Activated CD8-positive, alpha-beta memory T cell treated with anti-CD3 and anti-CD28 coated beads, Interleukin-2, amount 50 U/mL, for 4 hours (primary cell): ENCODE measurements at regions not wholly inside any gene's neighbourhood (a gene's known extent, or its start where the extent isn't known, plus 50 kb on each side); places are given as distances from the start of the nearest gene placed in this dataset.
"Not testable (repeated sequence)": the region's sequence is repeated elsewhere in the genome, so short reads cannot be mapped to it uniquely, and the experiment has no call there.

Experiments used
- DNase-seq: peaks from one replicate; pipeline ENCODE4 v3.0.0-alpha.2; 2020

DNA sequence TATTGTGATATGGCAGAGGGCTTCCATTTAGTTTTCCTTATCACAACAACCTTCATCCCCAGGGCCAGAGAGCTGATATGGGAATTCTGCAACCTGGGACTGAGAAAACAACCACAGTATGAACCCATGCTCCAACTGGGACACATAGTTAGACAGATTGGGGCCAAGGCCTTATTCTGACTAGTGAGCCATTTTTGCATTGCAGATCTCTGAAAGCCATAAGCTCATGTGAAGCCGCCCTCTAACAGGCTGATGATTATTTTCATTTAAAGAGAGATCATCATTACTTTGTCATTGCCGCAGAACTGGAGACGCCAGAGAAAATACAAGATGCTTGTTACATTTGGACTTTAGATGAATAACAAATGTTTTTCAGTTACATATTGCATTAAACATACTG lies 791.7 kb upstream of the POM121L12 start:
- DNase-seq, result no peak

DNA sequence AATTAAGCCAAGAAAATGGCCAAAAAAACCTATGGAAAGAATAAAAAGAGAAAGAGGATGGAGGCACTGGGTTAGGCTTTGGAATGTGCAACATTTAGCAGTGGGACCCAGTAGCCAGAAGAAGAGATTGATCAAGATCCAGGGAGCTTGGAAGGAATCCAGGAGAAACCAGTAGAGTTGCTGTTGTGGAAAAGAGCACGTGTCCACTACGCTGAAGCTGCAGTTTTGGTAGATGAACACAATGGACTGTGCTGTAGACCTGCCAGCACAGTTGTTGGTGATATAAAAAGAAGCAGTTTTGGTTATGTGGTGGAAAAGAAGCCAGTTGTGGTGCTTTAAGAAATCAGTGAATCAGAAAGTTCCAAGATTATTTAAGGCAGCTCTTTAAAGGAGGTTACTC lies 802.2 kb upstream of the POM121L12 start:
- DNase-seq, result no peak

GRCh38 chr7:52211930-52212329 lies 823.5 kb upstream of the POM121L12 start:
- no peak for DNase-seq

GRCh38 chr7:52209614-52210013 lies 825.8 kb upstream of the POM121L12 start:
- DNase-seq, result no peak

DNA sequence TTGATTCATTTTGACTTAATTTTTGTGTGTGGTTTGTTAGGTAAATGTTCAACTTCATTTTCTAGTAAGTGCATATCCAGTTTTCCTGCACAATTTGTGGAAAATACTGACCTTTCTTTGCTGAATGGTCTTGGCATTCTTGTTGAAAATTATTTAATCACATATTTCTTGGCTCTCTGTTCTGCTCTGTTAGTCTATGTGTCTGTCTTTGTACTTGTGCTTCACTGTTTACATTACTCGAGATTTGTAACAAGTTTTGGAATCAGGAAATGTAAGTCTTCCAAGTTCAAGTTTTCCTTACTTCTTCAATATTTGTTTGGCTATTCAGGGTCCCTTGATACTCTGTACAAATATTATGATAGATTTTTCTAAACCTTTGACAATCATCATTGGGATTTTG lies 838.2 kb upstream of the POM121L12 start:
- no peak for DNase-seq

DNA sequence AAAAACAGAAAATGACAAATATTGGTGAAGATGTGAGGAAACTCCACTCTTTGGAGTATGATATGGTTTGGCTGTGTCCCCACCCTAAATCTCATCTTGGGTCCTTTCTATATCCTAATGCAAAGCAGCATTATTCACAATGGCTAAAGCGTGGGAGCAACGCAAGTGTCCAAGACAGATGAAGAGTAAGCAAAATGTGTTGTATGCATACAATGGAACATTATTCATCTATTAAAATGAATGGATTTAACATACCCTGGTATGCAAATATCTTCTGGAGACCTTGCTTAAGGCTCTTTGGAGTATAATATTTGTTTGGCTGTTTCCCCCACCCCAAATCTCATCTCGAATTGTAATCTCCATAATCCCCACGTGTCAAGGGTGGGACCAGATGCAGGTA lies 839.8 kb upstream of the POM121L12 start:
- DNase-seq, result no peak

DNA sequence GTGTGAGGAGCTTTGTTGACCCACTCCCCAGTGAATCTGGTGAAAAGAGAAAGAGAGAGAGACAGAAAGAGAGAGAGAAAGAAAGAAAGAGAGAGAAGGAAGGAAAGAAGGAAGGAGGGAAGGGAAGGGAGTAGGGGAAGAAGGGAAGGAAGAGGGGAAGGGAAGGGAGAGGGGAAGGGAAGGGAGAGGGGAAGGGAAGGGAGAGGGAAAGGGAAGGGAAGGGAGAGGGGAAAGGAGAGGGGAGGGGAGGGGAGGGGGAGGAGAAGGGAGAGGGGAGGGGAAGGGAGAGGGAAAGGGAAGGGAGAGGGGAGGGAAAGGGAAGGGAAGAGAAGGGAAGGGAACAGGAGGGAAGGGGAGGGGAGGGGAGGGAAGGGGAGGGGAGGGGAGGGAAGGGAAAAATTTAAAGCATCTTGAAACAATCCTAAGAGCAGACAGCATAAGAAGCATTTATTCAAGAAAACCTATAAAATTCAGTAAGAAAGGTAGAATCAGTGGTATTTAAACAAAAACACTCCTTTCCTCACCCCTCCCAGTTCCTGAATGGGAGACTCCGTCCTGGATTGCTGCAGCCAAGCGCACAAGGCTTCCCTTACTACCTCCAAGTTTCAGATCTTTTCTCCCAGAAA lies 846.2 kb upstream of the POM121L12 start:
- DNase-seq, result no peak

DNA sequence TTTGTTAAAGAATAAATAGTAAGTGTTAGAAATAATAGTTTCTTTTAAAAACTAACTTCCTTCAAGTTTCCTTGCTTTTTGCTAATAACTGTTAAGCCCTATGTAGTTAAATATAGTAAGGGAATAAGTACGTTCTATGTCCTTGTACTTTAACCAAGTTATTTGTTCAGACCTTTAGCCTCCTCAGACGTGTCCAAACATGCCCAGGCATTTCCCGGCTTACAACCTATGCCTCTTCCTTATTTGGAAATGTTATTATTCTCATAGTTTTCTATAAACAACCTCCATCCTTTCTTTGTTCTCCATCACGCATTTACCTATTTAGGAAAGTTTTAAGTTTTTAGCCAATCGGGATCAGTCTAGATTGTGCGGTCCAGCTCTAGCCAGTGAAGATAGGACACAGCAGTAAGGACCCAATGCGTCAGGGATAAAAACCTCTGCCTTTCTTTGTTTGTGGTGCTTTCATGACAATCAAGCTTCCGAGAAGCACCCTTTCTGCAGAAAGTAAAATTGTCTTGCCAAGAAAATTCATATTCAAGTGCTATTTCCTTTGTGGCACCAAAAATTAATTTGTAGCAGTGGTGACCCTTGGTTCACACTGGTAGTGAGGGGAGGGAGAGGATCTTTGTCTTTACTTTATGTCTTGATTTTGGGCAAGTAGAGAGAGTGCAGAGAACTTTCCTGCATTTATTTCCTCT lies 851.3 kb upstream of the POM121L12 start:
- no peak for DNase-seq

DNA sequence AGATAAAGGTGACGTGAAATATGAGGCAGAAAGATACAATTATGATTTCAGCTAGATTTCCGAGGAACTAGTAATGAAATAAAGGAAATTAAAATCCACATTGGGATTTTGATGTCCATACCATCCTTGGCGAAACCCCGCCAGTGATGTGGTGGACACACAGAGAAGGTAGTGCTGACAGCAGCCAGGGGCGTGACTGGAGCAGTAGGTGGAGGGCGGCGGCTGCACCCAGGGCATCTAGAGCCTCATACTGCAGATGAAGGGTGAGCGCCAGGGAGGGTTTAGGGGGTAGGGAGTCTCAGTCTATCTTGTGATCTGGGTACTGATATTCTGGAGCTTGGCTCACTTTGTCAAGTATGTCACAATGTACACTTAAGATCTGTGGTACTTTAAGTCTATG lies 855.5 kb upstream of the POM121L12 start:
- DNase-seq, result no peak

DNA sequence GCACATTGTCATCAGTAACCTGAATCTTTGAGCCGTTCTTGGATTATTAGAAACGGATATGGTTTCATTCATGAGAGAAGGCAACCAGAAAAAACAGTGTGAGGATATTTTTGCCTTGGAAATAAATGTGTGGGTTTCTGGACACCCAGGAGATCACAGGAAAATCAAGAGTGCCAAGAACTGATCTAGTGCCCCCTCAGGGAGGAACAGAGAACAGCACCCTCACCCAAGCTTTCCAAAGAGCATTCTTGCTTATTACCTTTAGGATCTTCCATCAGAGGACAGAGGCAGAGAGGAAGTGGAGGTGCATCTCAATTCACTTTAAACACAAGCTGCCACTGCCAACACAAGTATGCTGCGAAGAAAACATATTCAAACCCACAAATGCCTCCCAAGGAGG lies 851.5 kb upstream of the COBL start:
- DNase-seq, result no peak

- no peak for DNase-seq
These were observed 846.7 kb upstream of the COBL start for GRCh38 chr7:52163311-52163710.

DNA sequence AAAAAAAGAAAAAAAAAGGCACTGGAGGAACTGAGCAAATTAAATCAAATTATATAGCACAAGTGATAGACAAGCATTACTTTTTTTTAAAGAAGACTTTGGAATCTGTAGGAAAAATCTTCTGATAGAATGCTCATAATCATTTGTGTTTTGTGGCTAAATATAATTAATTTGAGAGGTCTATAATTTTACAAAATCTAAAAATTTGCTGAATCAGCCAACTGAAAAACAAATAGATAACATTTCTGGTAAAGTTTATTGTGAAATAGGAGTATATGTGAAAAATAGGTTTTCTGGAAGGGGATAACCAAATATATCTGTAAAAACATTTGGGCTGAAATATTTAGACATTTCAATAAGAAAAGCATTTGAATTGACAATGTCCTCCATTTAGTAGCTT lies 844.9 kb upstream of the COBL start:
- no peak for DNase-seq

- DNase-seq, result not testable (repeated sequence)
These were observed 842.8 kb upstream of the COBL start for GRCh38 chr7:52159421-52159820.

GRCh38 chr7:52154382-52154781 lies 837.8 kb upstream of the COBL start:
- no peak for DNase-seq

GRCh38 chr7:52151559-52151958 lies 835.0 kb upstream of the COBL start:
- no peak for DNase-seq

- no peak for DNase-seq
These were observed 834.3 kb upstream of the COBL start for GRCh38 chr7:52150952-52151351.

DNA sequence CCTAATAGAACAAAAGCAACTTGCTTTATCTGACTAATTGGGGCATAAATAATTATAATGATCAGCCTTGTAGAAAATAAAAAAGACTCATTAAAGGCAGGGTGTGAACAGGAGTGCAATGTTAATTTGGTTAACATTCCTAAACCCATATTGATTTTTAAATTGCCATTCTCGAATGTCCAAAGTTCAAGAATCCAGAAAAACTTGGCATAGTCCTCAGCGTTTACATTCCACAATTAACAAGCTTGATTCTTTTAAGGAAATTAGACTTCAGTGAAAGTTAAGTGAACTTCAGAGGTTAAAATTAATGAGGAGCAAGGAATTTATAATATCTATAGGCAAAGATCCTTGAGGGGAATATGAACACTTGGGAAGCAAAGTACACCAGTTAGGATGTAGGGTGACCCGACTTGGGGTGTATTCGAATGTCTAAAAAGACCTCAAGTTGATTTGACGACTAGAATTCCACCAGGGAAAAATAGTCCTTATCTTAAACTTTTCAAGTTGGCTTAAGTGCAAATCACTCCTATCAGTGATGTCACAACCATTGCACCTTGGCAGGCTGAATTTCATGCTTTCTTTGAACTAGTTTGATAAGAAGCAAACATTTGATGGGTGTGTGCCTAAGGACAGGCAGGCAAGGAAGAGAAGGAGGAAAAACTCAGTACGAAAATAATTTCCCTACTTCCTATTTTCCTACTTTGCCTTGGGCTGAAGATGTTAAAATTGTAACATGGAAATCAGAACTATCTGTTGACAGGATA lies 830.4 kb upstream of the COBL start:
- no peak for DNase-seq

GRCh38 chr7:52143219-52143618 lies 826.6 kb upstream of the COBL start:
- no peak for DNase-seq

GRCh38 chr7:52140851-52141250 lies 824.2 kb upstream of the COBL start:
- DNase-seq, result no peak

- DNase-seq, result no peak
These were observed 818.8 kb upstream of the COBL start for GRCh38 chr7:52135403-52135802.

- no peak for DNase-seq
These were observed 812.7 kb upstream of the COBL start for GRCh38 chr7:52129278-52129677.

DNA sequence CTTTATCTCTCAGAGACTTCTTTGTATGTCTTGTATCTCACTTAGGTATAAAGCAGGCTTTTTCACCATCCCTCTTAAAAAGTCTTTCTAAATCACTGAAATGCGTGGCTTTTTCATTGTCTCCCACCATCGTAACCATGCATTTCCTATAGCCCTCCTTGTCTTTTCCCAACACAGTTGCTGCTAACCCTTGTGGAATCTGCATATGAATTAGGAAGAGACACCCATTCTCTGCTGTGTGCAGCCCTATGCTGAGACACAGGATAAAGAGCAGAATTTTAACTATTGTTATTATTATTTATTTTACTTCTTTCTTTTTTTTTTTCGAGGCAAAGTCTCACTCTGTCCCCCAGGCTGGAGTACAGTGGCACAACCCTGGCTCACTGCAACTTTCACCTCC lies 804.3 kb upstream of the COBL start:
- no peak for DNase-seq

- DNase-seq, result no peak
These were observed 802.9 kb upstream of the COBL start for GRCh38 chr7:52119537-52119936.

DNA sequence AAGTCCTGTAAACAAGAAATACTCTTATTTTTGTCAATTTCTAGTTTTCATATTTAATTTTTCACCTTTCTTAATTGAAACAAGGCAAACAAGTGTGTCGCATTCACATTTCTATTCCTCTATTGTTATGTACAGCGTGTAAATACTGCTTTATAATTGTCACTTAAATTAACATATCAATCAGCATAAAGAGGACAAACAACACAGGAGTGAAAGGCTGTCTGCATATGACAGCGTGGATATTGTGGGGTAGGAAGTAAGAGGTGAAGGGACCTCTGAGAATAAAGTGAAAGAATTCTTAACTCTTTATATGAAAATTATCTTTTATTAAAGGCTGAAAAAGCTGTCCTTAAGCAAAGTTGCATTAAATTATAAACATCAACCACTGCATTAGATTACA lies 797.9 kb upstream of the COBL start:
- no peak for DNase-seq
